WERI-Rb-1 (cell line): ENCODE measurements at regions not wholly inside any gene's neighbourhood (a gene's known extent, or its start where the extent isn't known, plus 50 kb on each side); places are given as distances from the start of the nearest gene placed in this dataset.
"Not testable (repeated sequence)": the region's sequence is repeated elsewhere in the genome, so short reads cannot be mapped to it uniquely, and the experiment has no call there.

Experiments used
- DNase-seq: peaks from one replicate; pipeline ENCODE4 v3.0.0-alpha.2; 2020
- H3K27ac ChIP-seq: fragments of 250-450 bp; sonication (Bioruptor Pico); 2 replicates; pipeline ENCODE4 v1.5.1; 2020; ENCODE audit warnings: mild to moderate bottlenecking, moderate library complexity
- H3K27me3 ChIP-seq: fragments of 250-450 bp; sonication (Bioruptor Pico); 2 replicates; pipeline ENCODE4 v1.5.1; 2021; ENCODE audit warnings: mild to moderate bottlenecking, low read depth, moderate library complexity; ENCODE audit not compliant: insufficient read depth, severe bottlenecking
- H3K36me3 ChIP-seq: fragments of 250-450 bp; sonication (Bioruptor Pico); 2 replicates; pipeline ENCODE4 v1.5.1; 2020; ENCODE audit warnings: mild to moderate bottlenecking, moderate library complexity
- H3K4me3 ChIP-seq: 2 replicates; pipeline ENCODE4 v1.5.1; 2011; ENCODE audit warnings: low read depth, mild to moderate bottlenecking, control low read depth, low read length
- H3K9me3 ChIP-seq: fragments of 250-450 bp; sonication (Bioruptor Pico); 2 replicates; pipeline ENCODE4 v1.5.1; 2021; ENCODE audit warnings: mild to moderate bottlenecking, moderate library complexity; ENCODE audit not compliant: severe bottlenecking
- TF ChIP-seq, protein P1 (sequence below): IDR thresholded peaks from 2 replicates; pipeline ENCODE4 v1.5.1; 2011; ENCODE audit warnings: low read depth, mild to moderate bottlenecking, control low read depth, inconsistent platforms, low read length

DNA sequence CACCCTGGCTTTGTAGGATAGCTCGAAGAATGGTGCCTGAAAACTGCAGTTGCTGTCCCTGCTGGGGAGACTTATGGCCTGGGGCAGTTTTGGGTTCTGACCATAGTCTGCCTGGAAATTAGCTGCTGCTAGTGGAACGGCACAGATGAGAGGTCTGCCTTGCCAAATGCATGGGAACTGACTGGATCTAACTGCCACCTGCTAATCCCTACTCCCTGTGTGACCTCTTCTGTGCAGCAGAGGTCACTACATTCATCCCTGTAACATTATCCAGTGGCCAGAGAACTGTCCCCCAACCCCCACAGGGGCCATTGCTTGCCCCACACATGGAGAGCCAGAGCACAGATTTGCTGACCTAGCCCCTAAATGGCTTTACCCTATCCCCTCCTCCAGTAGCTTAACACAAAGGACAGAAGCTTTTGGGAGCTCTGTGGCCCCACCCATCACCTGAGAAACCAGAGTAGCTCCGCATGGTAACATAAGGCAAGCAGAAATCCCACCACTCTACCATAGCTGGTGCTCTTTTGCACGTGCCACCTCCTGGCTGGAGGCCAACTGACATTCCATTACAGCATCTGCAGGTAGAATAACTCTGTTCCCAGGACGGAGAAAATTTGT, 840.0 kb downstream of the EPHA3 start:
- TF ChIP-seq, protein P1, sequence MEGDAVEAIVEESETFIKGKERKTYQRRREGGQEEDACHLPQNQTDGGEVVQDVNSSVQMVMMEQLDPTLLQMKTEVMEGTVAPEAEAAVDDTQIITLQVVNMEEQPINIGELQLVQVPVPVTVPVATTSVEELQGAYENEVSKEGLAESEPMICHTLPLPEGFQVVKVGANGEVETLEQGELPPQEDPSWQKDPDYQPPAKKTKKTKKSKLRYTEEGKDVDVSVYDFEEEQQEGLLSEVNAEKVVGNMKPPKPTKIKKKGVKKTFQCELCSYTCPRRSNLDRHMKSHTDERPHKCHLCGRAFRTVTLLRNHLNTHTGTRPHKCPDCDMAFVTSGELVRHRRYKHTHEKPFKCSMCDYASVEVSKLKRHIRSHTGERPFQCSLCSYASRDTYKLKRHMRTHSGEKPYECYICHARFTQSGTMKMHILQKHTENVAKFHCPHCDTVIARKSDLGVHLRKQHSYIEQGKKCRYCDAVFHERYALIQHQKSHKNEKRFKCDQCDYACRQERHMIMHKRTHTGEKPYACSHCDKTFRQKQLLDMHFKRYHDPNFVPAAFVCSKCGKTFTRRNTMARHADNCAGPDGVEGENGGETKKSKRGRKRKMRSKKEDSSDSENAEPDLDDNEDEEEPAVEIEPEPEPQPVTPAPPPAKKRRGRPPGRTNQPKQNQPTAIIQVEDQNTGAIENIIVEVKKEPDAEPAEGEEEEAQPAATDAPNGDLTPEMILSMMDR = no peak
- Histone ChIP-seq H3K4me3 (no peak overlapping the region), H3K9me3 (no peaks in the 10 kb centered on the region), H3K27me3 (no peaks in the 10 kb centered on the region), H3K36me3 (no peaks in the 10 kb centered on the region), H3K27ac (no peak overlapping the region)
- no peak for DNase-seq

DNA sequence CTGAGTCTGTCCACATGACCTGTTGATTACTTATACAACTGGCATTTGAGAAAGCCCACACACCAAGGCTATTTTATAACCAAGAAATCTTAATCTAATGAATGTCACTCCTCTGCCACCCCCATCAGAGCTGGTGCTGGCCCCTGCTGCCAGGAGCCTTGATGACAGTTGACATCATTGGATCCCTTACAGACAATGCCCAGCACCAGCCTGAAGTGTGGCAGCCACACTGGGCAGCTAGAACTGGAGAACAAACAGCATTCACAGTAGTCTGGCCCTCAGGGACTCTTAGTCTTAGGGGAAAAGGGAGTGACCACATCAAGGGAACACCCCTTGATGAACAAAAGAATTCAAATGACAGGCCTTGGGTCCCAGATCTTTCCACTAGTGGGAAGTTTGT, 840.6 kb downstream of the EPHA3 start:
- TF ChIP-seq, protein P1 = no peak
- no peak overlapping the region for H3K27ac ChIP-seq
- H3K27me3 ChIP-seq = no peaks in the 10 kb centered on the region
- no peak overlapping the region for H3K4me3 ChIP-seq
- no peak for DNase-seq
- no peaks in the 10 kb centered on the region for H3K36me3 ChIP-seq
- no peaks in the 10 kb centered on the region for H3K9me3 ChIP-seq

DNA sequence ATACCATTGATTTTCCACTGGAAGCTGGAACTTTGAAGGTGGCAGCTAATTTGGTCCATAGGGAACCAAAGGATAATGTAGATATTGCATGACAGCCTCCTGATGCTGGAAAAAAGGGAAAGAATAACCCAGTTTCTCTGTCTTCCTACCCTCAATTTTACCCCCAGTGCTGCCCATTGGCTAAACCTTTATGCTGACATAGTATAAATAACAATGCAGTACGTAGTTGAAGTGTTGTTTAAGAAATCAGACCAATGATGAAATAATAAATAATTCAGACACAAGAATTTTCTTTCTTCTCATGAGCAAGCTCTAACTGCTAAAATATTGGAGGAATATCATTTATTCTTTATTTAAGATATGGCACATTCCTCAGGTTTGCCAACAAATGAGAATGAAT, 843.4 kb downstream of the EPHA3 start:
- H3K27ac ChIP-seq = no peak overlapping the region
- no peak for DNase-seq
- TF ChIP-seq, protein P1 = no peak
- H3K4me3 ChIP-seq = no peak overlapping the region
- no peaks in the 10 kb centered on the region for H3K27me3 ChIP-seq
- H3K36me3 ChIP-seq = no peaks in the 10 kb centered on the region
- no peaks in the 10 kb centered on the region for H3K9me3 ChIP-seq

DNA sequence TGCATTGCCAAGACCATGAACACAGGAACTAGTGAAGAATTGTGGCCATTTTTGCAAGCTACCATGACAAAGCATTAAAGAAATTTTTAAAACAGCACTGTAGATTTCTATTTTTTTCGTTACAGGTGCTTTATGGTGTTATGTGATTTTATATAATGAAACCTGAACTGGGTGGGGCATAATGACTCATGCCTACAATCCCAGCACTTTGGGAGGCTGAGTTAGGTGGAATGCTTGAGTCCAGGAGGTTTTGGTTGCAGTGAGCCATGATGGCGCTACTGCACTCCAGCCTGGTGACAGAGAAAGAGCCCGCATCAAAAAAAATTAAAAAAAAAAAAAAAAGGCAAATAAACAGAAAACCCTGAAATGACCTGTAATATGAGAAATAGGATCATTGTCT, 846.7 kb downstream of the EPHA3 start:
- H3K4me3 ChIP-seq = no peak overlapping the region
- TF ChIP-seq, protein P1 = no peak
- H3K36me3 ChIP-seq = no peaks in the 10 kb centered on the region
- no peaks in the 10 kb centered on the region for H3K27me3 ChIP-seq
- H3K9me3 ChIP-seq = no peaks in the 10 kb centered on the region
- H3K27ac ChIP-seq = no peak overlapping the region
- no peak for DNase-seq

DNA sequence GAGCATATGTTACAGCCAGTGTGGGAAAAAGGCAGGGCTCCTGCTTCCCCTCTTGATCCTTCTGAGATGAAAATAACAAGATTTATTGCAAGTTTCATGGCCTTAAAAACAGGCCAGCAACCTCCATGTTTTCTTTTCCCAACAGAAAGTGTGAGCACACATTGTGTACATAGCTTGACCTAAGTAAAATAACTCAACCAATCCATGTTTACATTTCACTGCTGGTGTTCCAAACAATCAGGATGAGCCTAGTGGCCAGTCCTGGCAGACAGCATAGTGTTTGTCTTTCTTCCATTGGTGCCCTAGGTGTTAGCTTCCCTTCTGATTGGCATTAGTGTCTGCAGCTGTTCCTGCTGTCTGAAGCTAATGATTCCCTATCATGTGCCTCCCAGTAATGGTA, 847.7 kb downstream of the EPHA3 start:
- Histone ChIP-seq H3K27ac (no peak overlapping the region), H3K27me3 (no peaks in the 10 kb centered on the region), H3K36me3 (no peaks in the 10 kb centered on the region), H3K9me3 (no peaks in the 10 kb centered on the region), H3K4me3 (no peak overlapping the region)
- TF ChIP-seq, protein P1 = no peak
- DNase-seq = no peak

DNA sequence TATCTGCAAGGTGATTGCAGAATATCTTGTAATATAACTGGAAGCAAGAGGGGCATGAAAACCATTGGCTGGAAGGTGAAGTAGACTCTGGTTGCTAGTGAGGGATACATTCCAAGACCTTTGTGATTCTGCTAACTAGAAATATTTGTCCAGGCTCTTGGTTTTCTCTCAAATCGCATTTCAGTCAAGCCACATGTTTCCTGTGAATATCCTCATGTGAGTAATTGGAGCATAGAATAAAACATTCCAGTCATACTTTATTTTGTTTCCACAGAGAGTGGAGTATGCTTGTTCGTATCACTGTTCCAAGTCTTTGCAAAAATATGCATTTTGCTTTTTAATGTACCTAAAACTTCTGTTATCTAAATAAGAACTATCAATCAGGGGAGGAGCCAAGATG, 850.0 kb downstream of the EPHA3 start:
- TF ChIP-seq, protein P1 = no peak
- H3K36me3 ChIP-seq = no peaks in the 10 kb centered on the region
- H3K4me3 ChIP-seq = no peak overlapping the region
- H3K27me3 ChIP-seq = no peaks in the 10 kb centered on the region
- no peak overlapping the region for H3K27ac ChIP-seq
- H3K9me3 ChIP-seq = no peaks in the 10 kb centered on the region
- DNase-seq = no peak

DNA sequence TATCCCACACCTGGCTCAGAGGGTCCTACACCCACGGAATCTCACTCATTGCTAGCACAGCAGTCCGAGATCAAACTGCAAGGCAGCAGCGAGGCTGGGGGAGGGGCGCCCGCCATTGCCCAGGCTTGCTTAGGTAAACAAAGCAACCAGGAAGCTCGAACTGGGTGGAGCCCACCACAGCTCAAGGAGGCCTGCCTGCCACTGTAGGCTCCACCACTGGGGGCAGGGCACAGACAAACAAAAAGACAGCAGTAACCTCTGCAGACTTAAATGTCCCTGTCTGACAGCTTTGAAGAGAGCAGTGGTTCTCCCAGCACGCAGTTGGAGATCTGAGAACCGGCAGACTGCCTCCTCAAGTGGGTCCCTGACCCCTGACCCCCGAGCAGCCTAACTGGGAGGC, 850.7 kb downstream of the EPHA3 start:
- not testable (repeated sequence) for H3K27ac ChIP-seq, H3K36me3 ChIP-seq, H3K4me3 ChIP-seq, DNase-seq, H3K27me3 ChIP-seq, H3K9me3 ChIP-seq
